Suppressor macrophage treated with lipopolysaccharide for 4 hours (primary cell): ENCODE measurements at regions not wholly inside any gene's neighbourhood (a gene's known extent, or its start where the extent isn't known, plus 50 kb on each side); places are given as distances from the start of the nearest gene placed in this dataset.

ENCODE experiments used
- DNase-seq: peaks from one replicate; pipeline ENCODE4 v3.0.0-alpha.2; 2020

DNA sequence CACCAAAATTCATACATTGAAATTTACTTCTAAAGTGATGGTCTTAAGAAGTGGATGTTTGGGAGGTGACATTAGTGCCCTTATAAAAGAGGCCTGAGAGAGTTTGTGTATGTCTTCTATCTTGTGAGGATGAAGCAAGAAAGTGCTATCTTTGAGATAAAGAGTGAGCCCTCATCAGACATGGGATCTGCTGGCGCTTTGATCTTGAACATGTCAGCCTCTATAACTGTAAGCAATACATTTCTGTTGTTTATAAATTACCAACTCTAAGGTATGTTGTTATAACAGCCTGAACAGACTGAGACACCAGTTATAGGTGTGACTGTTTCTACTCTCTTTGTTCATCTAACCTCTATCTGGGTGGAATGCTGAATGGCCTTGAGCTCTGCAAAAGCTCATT lies 54.5 kb upstream of the SETBP1 start:
- DNase-seq = no peak

- no peak for DNase-seq
These were observed 53.9 kb upstream of the SETBP1 start for GRCh38 chr18:44626807-44627206.

- DNase-seq = peak; percentile 16
These were observed 53.4 kb upstream of the SETBP1 start for GRCh38 chr18:44627280-44627679.

DNA sequence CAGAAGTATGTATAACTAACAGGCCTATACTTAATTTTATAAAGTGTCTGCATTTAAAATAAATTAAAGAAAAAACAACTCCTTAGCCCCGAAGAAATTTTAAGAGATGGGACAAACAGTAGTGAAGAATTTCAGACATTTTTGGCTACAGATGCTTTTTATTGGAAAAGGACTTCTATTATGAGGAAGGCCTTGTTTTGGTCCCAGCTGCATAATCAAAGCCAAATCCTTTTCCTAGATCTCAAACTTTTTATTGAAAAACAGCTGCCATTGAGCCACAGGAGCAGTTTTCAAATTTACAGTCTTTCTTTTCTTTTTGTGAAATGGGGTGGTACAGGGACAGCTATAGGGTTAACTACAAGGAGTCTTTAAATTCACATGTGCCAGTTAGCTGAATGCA lies 51.3 kb upstream of the SETBP1 start:
- no peak for DNase-seq

GRCh38 chr18:44630118-44630517 lies 50.6 kb upstream of the SETBP1 start:
- no peak for DNase-seq
